ENCODE measurements at regions not wholly inside any gene's neighbourhood (a gene's known extent, or its start where the extent isn't known, plus 50 kb on each side); places are given as distances from the start of the nearest gene placed in this dataset.

DNA sequence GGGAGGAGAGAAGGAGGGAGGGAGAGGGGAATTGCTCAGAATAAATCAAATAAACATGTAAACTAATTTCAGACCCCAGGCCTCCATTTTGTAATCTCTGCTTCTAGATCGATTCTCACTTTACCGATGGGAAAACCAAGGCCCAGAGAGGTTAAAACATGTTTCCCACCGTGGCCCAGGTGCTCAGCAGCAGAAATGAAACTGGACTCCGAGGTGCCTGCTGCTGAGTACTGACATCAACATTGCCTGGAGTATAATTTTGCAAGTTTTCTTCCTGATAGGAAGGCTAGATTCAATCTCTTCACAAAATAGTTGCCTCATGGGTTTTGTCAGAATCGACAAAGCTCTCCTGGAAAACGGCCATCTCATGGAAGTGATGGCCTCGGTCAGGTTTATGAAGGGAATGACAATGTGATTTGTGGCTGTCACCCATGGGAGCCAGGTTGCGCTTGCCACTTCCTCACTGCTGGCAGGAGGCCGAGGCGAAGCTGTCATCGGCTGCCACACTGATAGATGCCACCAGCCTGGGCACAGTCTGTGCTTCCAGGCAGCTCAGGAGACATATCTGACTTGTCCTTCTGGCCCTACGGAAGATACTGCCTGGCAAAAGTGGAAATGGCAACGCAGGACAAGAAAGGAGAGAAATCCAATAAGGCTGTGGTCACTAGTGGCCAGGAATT lies 133.1 kb upstream of the LRRN1 start:
- Histone ChIP-seq H3K4me1 (no peaks in the 10 kb centered on the region), H3K27me3 (no peaks in the 10 kb centered on the region), H3K27ac (no peak overlapping the region), H3K36me3 (no peaks in the 10 kb centered on the region), H3K4me3 (no peak overlapping the region), H3K9me3 (no peaks in the 10 kb centered on the region)
- TF ChIP-seq POLR2A (IDR thresholded peaks at IDR 0.05) (no peak), POLR2AphosphoS5 (IDR thresholded peaks at IDR 0.05) (no peak), EP300 (IDR thresholded peaks at IDR 0.05) (no peak), CTCF (IDR thresholded peaks at IDR 0.05) (no peak)
- 72% methylated on average over 13 of the region's 13 CpGs for WGBS
- DNase-seq (ENCODE audit: low spot score in 2 of 2): no peak

DNA sequence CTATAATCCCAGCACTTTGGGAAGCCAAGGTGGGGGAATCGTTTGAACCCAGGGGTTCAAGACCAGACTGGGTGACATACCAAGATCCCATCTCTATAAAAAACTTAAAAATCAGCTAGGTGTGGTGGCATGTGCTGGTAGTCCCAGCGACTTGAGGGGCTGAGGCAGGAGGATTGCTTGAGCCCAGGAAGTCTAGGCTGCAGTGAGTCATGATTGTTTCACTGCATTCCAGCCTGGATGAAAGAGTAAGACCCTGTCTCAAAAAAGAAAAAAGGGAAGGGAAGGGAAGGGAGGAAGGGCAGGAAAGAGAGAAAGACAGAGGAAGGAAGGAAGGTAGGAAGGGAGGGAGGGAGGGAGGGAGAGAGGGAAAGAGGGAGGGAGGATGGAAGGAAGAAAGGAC lies 133.7 kb upstream of the LRRN1 start:
- Histone ChIP-seq H3K36me3 (no peaks in the 10 kb centered on the region), H3K27ac (no peak overlapping the region), H3K27me3 (no peaks in the 10 kb centered on the region), H3K4me1 (no peaks in the 10 kb centered on the region), H3K9me3 (no peaks in the 10 kb centered on the region), H3K4me3 (no peak overlapping the region)
- TF ChIP-seq POLR2A (IDR thresholded peaks at IDR 0.05): no peak
- DNase-seq (ENCODE audit: low spot score in 2 of 2): no peak
- WGBS: 75% methylated on average over 2 of the region's 2 CpGs

GRCh38 chr3:3664935-3665334 lies 134.3 kb upstream of the LRRN1 start:
- TF ChIP-seq POLR2A (IDR thresholded peaks at IDR 0.05) (no peak), POLR2AphosphoS5 (IDR thresholded peaks at IDR 0.05) (no peak), EP300 (IDR thresholded peaks at IDR 0.05) (no peak), CTCF (IDR thresholded peaks at IDR 0.05) (no peak)
- WGBS: 78% methylated on average over 5 of the region's 5 CpGs
- H3K27ac ChIP-seq: no peak overlapping the region
- H3K9me3 ChIP-seq: no peaks in the 10 kb centered on the region
- H3K27me3 ChIP-seq: no peaks in the 10 kb centered on the region
- no peak overlapping the region for H3K4me3 ChIP-seq
- H3K4me1 ChIP-seq: no peaks in the 10 kb centered on the region
- no peaks in the 10 kb centered on the region for H3K36me3 ChIP-seq
- no peak for DNase-seq (ENCODE audit: low spot score in 2 of 2)

- H3K9me3 ChIP-seq: no peaks in the 10 kb centered on the region
- WGBS: 61% methylated on average over 4 of the region's 4 CpGs
- no peak overlapping the region for H3K27ac ChIP-seq
- no peak for DNase-seq (ENCODE audit: low spot score in 2 of 2)
- H3K4me1 ChIP-seq: no peaks in the 10 kb centered on the region
- TF ChIP-seq POLR2AphosphoS5 (IDR thresholded peaks at IDR 0.05) (no peak), CTCF (IDR thresholded peaks at IDR 0.05) (no peak), POLR2A (IDR thresholded peaks at IDR 0.05) (no peak), EP300 (IDR thresholded peaks at IDR 0.05) (no peak)
- no peaks in the 10 kb centered on the region for H3K27me3 ChIP-seq
- H3K36me3 ChIP-seq: no peaks in the 10 kb centered on the region
- H3K4me3 ChIP-seq: no peak overlapping the region
Measured at GRCh38 chr3:3662610-3663009, 136.6 kb upstream of the LRRN1 start.

DNA sequence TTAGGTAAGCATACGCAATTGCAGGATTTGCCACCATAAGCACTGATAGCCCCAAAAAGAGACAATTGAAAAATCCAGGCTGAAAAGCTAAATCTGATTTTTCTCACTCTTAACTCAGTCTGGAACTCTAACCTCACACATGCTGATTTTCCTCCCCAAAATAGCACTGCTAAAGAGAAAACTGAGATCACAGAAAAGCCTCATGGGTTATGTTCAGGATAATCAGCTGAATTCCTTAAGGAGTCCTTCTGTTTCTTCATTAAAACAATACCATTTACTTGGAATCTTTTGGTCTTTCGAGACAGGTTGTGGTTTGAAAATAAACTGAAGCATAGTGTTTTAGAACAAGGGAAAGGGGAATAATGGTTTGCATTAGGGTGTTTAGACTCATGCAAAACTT lies 144.3 kb upstream of the LRRN1 start:
- Histone ChIP-seq H3K4me1 (no peaks in the 10 kb centered on the region), H3K27me3 (no peaks in the 10 kb centered on the region), H3K4me3 (no peak overlapping the region), H3K27ac (no peak overlapping the region), H3K36me3 (no peaks in the 10 kb centered on the region), H3K9me3 (no peaks in the 10 kb centered on the region)
- no peak for DNase-seq (ENCODE audit: low spot score in 2 of 2)
- no peak for TF ChIP-seq POLR2AphosphoS5 (IDR thresholded peaks at IDR 0.05)
- no peak for TF ChIP-seq CTCF (IDR thresholded peaks at IDR 0.05)
- TF ChIP-seq POLR2A (IDR thresholded peaks at IDR 0.05): no peak
- no peak for TF ChIP-seq EP300 (IDR thresholded peaks at IDR 0.05)
- WGBS: 85% methylated on average over 2 of the region's 2 CpGs
